ENCODE measurements at regions not wholly inside any gene's neighbourhood (a gene's known extent, or its start where the extent isn't known, plus 50 kb on each side); places are given as distances from the start of the nearest gene placed in this dataset.

DNA sequence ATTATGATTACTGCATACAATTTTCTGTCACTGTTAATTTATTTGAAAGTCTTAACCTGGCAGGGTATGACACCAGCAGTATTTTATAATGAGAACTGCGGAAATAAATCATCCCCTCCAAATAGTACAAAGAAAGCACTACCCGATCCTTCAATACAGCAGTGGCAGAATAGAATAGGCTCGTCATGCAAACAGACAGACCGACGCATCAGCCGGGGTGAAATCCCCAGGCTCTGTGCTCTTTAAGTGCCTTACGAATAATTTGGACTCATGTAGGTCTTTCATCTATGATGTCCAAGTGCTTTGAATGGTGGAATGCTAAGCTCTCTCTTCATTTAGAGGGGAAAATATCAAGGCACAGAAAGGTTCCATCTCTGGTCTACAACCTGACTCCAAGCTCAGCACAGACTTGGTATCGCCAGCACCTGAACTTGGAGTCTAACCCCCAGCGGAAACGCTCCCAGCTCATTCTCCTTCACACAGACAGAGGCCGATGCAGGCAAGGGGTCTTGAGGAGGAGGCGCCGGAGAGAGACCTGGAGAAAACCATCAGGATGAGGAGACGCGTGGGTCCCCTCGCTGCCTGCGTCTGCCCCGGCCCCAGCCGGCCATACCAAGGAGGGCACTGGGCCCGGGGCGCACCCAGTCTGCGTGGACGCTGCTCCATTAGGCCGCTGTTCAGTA, 568.1 kb upstream of the MKI67 start:
- Histone ChIP-seq H3K27ac (ENCODE audit: low read depth in 1 of 2, low read length in 2 of 2) (no peak overlapping the region), H3K4me1 (ENCODE audit: control insufficient read depth in 4 of 4, insufficient read depth in 4 of 4, low read length in 3 of 4) (no peaks in the 10 kb centered on the region), H3K9me3 (ENCODE audit: control insufficient read depth in 4 of 4, low read length in 3 of 4) (no peaks in the 10 kb centered on the region), H3K27me3 (ENCODE audit: control insufficient read depth in 4 of 4, insufficient read depth in 4 of 4, low read length in 3 of 4) (peaks cover 0 to 6% (median 2%) of the 10 kb centered on the region in 4 donors), H3K9ac (ENCODE audit: low read depth in 1 of 2, low read length in 2 of 2) (no peak overlapping the region), H3K36me3 (ENCODE audit: control insufficient read depth in 4 of 4, insufficient read depth in 3 of 4, low read depth in 1 of 4, low read length in 3 of 4) (no peaks in the 10 kb centered on the region), H3K4me3 (ENCODE audit: low read depth in 1 of 3, low read length in 3 of 3) (no peak overlapping the region)
- no peak for DNase-seq (ENCODE audit: low spot score)
- TF ChIP-seq HNF4A (conservative IDR thresholded peaks at IDR 0.05) (no peak), MAX (IDR thresholded peaks at IDR 0.05) (no peak), TAF1 (conservative IDR thresholded peaks at IDR 0.05) (no peak), ZBTB33 (IDR thresholded peaks at IDR 0.05) (no peak), JUND (IDR thresholded peaks at IDR 0.05) (no peak), FOXA2 (IDR thresholded peaks at IDR 0.05) (no peak), FOXA1 (IDR thresholded peaks at IDR 0.05) (no peak), YY1 (IDR thresholded peaks at IDR 0.05) (no peak), ATF3 (IDR thresholded peaks at IDR 0.05) (no peak), SP1 (IDR thresholded peaks at IDR 0.05) (no peak), GABPA (IDR thresholded peaks at IDR 0.05 in 1 of 2, conservative IDR thresholded peaks at IDR 0.05 in 1 of 2) (no peak), EGR1 (IDR thresholded peaks at IDR 0.05; ENCODE audit: low read depth in 2 of 2) (no peak)
- TF ChIP-seq, protein P1, sequence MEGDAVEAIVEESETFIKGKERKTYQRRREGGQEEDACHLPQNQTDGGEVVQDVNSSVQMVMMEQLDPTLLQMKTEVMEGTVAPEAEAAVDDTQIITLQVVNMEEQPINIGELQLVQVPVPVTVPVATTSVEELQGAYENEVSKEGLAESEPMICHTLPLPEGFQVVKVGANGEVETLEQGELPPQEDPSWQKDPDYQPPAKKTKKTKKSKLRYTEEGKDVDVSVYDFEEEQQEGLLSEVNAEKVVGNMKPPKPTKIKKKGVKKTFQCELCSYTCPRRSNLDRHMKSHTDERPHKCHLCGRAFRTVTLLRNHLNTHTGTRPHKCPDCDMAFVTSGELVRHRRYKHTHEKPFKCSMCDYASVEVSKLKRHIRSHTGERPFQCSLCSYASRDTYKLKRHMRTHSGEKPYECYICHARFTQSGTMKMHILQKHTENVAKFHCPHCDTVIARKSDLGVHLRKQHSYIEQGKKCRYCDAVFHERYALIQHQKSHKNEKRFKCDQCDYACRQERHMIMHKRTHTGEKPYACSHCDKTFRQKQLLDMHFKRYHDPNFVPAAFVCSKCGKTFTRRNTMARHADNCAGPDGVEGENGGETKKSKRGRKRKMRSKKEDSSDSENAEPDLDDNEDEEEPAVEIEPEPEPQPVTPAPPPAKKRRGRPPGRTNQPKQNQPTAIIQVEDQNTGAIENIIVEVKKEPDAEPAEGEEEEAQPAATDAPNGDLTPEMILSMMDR (IDR thresholded peaks at IDR 0.05; ENCODE audit: low read depth, low read length, missing input control) = no peak
- WGBS = 89% methylated on average over 24 of the region's 24 CpGs

DNA sequence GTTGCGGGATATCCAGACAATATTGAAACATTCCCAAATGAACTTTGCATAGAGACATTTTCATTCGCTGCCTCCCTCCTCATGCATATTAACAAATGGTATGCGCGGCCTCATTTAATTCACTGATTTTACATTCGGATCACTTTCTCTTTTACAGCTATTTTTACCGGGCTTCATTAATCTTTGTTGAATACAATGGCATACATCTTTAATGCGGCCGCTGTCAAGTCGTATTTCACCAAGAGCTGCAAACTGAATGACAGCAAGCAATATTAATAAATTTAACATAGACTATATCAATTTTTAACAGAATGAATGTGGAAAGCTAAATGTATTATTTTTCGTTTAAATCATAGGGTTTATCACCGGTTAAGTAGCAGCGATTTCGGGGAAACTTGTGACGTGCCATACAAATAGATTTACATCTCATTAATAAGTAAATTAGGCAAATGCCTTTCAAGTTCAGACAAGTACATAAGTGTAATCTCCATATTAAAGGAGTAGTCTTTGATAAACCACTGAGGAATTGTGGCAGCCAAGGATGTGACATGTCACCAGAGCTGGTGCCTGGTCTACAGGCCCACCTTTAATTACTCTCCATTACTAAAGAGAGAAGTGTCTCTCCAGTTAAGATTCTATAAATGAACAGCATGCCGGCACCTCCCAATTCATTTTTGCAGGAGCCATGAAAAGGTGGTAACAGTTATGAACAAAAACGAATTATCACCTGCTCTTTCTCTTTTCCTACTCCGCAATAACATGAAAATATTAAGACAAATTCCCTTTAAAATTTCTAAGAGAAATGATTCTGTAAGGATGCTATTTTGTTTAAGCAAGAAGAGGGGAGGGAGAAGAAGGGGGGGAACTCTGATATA, 568.9 kb upstream of the MKI67 start:
- Histone ChIP-seq H3K9ac (ENCODE audit: low read depth in 1 of 2, low read length in 2 of 2) (no peak overlapping the region), H3K27me3 (ENCODE audit: control insufficient read depth in 4 of 4, insufficient read depth in 4 of 4, low read length in 3 of 4) (peaks cover 0 to 6% (median 1%) of the 10 kb centered on the region in 4 donors), H3K4me1 (ENCODE audit: control insufficient read depth in 4 of 4, insufficient read depth in 4 of 4, low read length in 3 of 4) (no peaks in the 10 kb centered on the region), H3K9me3 (ENCODE audit: control insufficient read depth in 4 of 4, low read length in 3 of 4) (no peaks in the 10 kb centered on the region), H3K36me3 (ENCODE audit: control insufficient read depth in 4 of 4, insufficient read depth in 3 of 4, low read depth in 1 of 4, low read length in 3 of 4) (no peaks in the 10 kb centered on the region), H3K27ac (ENCODE audit: low read depth in 1 of 2, low read length in 2 of 2) (no peak overlapping the region), H3K4me3 (ENCODE audit: low read depth in 1 of 3, low read length in 3 of 3) (no peak overlapping the region)
- 89% methylated on average over 17 of the region's 17 CpGs for WGBS
- DNase-seq (ENCODE audit: low spot score) = no peak
- TF ChIP-seq RXRA (IDR thresholded peaks at IDR 0.05) (no peak), GABPA (IDR thresholded peaks at IDR 0.05 in 1 of 2, conservative IDR thresholded peaks at IDR 0.05 in 1 of 2) (no peak), MAX (IDR thresholded peaks at IDR 0.05) (no peak), HNF4A (conservative IDR thresholded peaks at IDR 0.05) (no peak), ATF3 (IDR thresholded peaks at IDR 0.05) (no peak), EGR1 (IDR thresholded peaks at IDR 0.05; ENCODE audit: low read depth in 2 of 2) (no peak), JUND (IDR thresholded peaks at IDR 0.05) (no peak), FOXA1 (IDR thresholded peaks at IDR 0.05) (no peak), FOXA2 (IDR thresholded peaks at IDR 0.05) (no peak), TAF1 (conservative IDR thresholded peaks at IDR 0.05) (no peak), YY1 (IDR thresholded peaks at IDR 0.05) (no peak), SP1 (IDR thresholded peaks at IDR 0.05) (no peak), ZBTB33 (IDR thresholded peaks at IDR 0.05) (no peak), NR2F2 (IDR thresholded peaks at IDR 0.05) (no peak), RAD21 (IDR thresholded peaks at IDR 0.05) (no peak)
- TF ChIP-seq, protein P2, sequence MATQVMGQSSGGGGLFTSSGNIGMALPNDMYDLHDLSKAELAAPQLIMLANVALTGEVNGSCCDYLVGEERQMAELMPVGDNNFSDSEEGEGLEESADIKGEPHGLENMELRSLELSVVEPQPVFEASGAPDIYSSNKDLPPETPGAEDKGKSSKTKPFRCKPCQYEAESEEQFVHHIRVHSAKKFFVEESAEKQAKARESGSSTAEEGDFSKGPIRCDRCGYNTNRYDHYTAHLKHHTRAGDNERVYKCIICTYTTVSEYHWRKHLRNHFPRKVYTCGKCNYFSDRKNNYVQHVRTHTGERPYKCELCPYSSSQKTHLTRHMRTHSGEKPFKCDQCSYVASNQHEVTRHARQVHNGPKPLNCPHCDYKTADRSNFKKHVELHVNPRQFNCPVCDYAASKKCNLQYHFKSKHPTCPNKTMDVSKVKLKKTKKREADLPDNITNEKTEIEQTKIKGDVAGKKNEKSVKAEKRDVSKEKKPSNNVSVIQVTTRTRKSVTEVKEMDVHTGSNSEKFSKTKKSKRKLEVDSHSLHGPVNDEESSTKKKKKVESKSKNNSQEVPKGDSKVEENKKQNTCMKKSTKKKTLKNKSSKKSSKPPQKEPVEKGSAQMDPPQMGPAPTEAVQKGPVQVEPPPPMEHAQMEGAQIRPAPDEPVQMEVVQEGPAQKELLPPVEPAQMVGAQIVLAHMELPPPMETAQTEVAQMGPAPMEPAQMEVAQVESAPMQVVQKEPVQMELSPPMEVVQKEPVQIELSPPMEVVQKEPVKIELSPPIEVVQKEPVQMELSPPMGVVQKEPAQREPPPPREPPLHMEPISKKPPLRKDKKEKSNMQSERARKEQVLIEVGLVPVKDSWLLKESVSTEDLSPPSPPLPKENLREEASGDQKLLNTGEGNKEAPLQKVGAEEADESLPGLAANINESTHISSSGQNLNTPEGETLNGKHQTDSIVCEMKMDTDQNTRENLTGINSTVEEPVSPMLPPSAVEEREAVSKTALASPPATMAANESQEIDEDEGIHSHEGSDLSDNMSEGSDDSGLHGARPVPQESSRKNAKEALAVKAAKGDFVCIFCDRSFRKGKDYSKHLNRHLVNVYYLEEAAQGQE (IDR thresholded peaks at IDR 0.05) = no peak

All from liver (tissue), 8 donors.